WERI-Rb-1 (cell line): ENCODE measurements at regions not wholly inside any gene's neighbourhood (a gene's known extent, or its start where the extent isn't known, plus 50 kb on each side); places are given as distances from the start of the nearest gene placed in this dataset.

ENCODE experiments used
- DNase-seq: peaks from one replicate; pipeline ENCODE4 v3.0.0-alpha.2; 2020
- H3K27ac ChIP-seq: fragments of 250-450 bp; sonication (Bioruptor Pico); 2 replicates; pipeline ENCODE4 v1.5.1; 2020; ENCODE audit warnings: mild to moderate bottlenecking, moderate library complexity
- H3K27me3 ChIP-seq: fragments of 250-450 bp; sonication (Bioruptor Pico); 2 replicates; pipeline ENCODE4 v1.5.1; 2021; ENCODE audit warnings: mild to moderate bottlenecking, low read depth, moderate library complexity; ENCODE audit not compliant: insufficient read depth, severe bottlenecking
- H3K36me3 ChIP-seq: fragments of 250-450 bp; sonication (Bioruptor Pico); 2 replicates; pipeline ENCODE4 v1.5.1; 2020; ENCODE audit warnings: mild to moderate bottlenecking, moderate library complexity
- H3K4me3 ChIP-seq: 2 replicates; pipeline ENCODE4 v1.5.1; 2011; ENCODE audit warnings: low read depth, mild to moderate bottlenecking, control low read depth, low read length
- H3K9me3 ChIP-seq: fragments of 250-450 bp; sonication (Bioruptor Pico); 2 replicates; pipeline ENCODE4 v1.5.1; 2021; ENCODE audit warnings: mild to moderate bottlenecking, moderate library complexity; ENCODE audit not compliant: severe bottlenecking
- TF ChIP-seq, protein P1 (sequence below): IDR thresholded peaks from 2 replicates; pipeline ENCODE4 v1.5.1; 2011; ENCODE audit warnings: low read depth, mild to moderate bottlenecking, control low read depth, inconsistent platforms, low read length

DNA sequence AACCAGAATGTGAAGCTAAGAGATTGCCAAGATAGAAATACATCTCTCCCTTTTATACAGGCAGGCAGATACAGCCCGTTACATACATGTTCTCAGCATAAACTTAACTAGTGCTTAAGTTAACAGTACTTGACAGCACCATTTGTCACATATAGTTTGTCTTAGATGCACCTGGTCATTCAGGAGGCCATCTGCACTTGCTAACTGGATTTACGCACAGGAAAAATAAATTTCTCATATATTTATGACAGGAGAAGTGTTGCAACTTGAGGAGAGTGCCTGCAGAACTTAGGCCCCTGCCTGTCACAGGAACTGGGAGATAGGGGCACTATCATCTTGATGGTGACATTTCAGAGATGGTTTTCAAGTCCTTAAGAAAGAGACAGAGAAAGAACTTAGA is 1462.1 kb upstream of the CDH9 start:
- H3K4me3 ChIP-seq = no peak overlapping the region
- H3K27me3 ChIP-seq = no peaks in the 10 kb centered on the region
- DNase-seq = no peak
- H3K36me3 ChIP-seq = no peaks in the 10 kb centered on the region
- TF ChIP-seq, protein P1, sequence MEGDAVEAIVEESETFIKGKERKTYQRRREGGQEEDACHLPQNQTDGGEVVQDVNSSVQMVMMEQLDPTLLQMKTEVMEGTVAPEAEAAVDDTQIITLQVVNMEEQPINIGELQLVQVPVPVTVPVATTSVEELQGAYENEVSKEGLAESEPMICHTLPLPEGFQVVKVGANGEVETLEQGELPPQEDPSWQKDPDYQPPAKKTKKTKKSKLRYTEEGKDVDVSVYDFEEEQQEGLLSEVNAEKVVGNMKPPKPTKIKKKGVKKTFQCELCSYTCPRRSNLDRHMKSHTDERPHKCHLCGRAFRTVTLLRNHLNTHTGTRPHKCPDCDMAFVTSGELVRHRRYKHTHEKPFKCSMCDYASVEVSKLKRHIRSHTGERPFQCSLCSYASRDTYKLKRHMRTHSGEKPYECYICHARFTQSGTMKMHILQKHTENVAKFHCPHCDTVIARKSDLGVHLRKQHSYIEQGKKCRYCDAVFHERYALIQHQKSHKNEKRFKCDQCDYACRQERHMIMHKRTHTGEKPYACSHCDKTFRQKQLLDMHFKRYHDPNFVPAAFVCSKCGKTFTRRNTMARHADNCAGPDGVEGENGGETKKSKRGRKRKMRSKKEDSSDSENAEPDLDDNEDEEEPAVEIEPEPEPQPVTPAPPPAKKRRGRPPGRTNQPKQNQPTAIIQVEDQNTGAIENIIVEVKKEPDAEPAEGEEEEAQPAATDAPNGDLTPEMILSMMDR = no peak
- H3K27ac ChIP-seq = no peak overlapping the region
- no peaks in the 10 kb centered on the region for H3K9me3 ChIP-seq

DNA sequence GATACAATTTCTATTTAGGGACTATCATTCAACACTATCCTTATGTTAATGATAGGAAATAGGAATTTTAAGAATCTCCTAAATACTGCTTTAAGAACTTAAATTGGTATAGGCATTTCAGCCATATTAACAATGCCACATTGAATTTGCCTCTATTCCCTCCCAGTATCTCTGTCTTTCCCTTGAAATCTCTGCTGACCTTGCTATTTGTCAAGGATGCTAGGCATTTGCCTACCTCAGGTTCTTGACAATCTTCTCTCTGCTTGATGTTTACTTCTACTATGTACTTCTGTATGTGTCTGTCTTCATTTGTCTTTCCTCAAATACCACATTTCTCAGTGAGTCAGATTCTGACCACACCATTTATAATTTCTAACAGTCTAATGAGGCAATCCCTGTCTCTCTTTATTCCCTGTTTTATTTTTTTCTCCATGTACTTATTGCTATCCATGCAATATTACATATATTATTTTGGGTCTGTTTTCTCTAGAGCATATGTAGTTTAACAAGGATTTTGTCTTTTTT is 1461.4 kb upstream of the CDH9 start:
- no peaks in the 10 kb centered on the region for H3K36me3 ChIP-seq
- no peaks in the 10 kb centered on the region for H3K27me3 ChIP-seq
- no peak overlapping the region for H3K27ac ChIP-seq
- no peak overlapping the region for H3K4me3 ChIP-seq
- TF ChIP-seq, protein P1 = no peak
- no peaks in the 10 kb centered on the region for H3K9me3 ChIP-seq
- no peak for DNase-seq

DNA sequence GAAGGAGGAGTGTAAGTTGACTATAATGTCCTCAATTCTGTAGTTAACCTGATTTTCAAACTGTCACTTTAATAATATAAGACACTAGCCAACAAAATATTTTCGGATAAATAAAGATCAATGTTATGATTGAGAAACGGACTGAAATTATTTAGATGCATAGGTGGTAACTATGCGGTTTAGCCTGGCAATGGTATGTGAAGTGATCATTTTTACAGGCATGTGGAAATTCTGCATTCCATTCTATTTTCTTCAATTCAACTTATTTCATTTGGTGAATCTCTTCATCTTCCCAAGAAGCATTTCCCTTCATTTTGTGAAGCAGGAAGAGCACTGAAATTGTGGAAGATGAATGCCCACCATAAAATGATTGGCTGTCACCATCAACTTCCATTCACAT is 1457.5 kb upstream of the CDH9 start:
- Histone ChIP-seq H3K36me3 (no peaks in the 10 kb centered on the region), H3K27ac (no peak overlapping the region), H3K27me3 (no peaks in the 10 kb centered on the region), H3K4me3 (no peak overlapping the region), H3K9me3 (no peaks in the 10 kb centered on the region)
- TF ChIP-seq, protein P1 = no peak
- no peak for DNase-seq

DNA sequence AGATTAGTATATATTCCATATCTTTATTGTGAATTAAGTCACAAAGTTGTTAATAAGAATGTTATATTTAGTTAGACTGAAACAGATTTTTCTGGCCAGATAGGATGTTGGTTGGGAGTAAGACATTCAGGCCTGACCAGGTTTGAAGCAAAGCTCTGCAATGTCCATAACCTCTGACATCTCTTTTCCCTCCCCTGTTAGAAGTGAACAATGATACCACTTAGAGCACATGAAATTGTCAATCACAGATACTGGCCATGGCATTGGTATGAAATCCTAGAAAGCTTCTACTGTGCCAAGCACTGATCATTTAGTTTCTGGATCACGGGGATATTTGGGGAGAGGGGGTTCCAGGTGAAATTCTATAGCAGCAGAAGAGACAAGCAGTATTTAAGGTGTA is 1455.1 kb upstream of the CDH9 start:
- TF ChIP-seq, protein P1 = no peak
- DNase-seq = no peak
- Histone ChIP-seq H3K27ac (no peak overlapping the region), H3K9me3 (no peaks in the 10 kb centered on the region), H3K4me3 (no peak overlapping the region), H3K27me3 (no peaks in the 10 kb centered on the region), H3K36me3 (no peaks in the 10 kb centered on the region)

DNA sequence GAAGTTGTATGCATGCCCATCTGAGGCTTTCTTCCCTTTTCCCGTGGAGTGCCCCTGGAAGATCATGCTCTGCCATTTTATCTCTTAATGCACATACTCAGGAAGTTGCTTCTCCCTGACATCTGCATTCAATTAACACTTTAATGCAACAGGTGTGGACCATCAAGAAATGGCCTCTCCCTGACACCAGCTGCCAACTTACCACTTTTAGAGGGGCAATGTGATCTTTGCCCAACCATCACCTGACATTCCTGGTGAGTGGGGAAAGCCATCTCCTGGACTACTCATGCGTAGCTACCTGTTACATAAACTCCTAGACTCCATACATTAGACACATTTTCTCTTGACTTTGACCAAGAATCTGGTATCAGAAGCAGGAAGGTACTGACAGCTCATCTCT is 1450.4 kb upstream of the CDH9 start:
- no peak overlapping the region for H3K4me3 ChIP-seq
- no peak overlapping the region for H3K27ac ChIP-seq
- H3K27me3 ChIP-seq = no peaks in the 10 kb centered on the region
- no peaks in the 10 kb centered on the region for H3K36me3 ChIP-seq
- no peak for DNase-seq
- TF ChIP-seq, protein P1 = no peak
- H3K9me3 ChIP-seq = no peaks in the 10 kb centered on the region

DNA sequence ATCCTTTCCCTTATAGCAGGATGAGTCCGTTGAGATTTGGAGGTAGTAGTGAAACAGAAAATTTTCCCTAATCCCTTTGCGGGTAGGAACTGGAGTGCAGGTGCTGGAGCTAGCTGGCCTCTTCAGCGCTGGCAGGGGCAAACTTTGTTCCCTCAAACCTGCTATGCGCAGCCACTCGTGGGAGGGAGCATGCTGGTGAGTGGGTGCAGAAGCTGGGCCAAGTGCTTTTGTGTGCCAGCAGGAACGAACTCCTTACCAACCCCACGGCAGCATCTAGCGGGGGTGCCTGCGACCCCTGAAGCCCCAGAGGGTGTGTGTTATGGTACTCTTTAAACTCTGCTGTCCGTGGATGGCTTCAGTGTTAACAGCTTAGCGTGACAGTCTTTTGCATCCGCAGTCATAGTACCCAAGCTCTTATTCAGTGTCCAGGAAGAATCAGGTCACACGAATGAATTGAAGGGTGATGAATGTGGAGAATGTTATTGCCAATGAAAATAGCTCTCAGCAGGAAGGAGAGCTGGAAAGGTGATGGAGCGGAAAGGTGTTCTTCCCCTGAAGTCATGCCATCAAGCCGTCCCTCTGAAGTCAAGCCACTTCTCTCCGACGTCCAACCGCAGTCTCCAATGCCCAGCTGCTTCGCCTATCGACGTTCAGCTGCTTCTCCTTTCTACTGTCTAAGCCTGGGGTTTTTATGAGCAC is 1445.1 kb upstream of the CDH9 start:
- H3K9me3 ChIP-seq = no peaks in the 10 kb centered on the region
- H3K4me3 ChIP-seq = no peak overlapping the region
- DNase-seq = no peak
- TF ChIP-seq, protein P1 = no peak
- no peaks in the 10 kb centered on the region for H3K36me3 ChIP-seq
- no peak overlapping the region for H3K27ac ChIP-seq
- no peaks in the 10 kb centered on the region for H3K27me3 ChIP-seq
